GM23338 (cell line): ENCODE measurements at regions not wholly inside any gene's neighbourhood (a gene's known extent, or its start where the extent isn't known, plus 50 kb on each side); places are given as distances from the start of the nearest gene placed in this dataset.
A peak's percentile ranks its signal among the peaks of the same experiment; 100 is the strongest.

Source experiments
- ATAC-seq: fragments of 200-7000 bp; cut with Tn5 transposase; 3 replicates; pipeline ENCODE4 v1.9.1; 2020
- DNase-seq: peaks from one replicate; pipeline ENCODE4 v3.0.0-alpha.2; 2015; ENCODE audit warnings: low spot score
- H2AFZ ChIP-seq: fragments of 200-600 bp; sonication (generic); 2 replicates; pipeline ENCODE4 v1.8.0; 2016; ENCODE audit warnings: antibody characterized with exemption, mild to moderate bottlenecking, moderate library complexity
- H3F3A ChIP-seq: fragments of 200-600 bp; sonication (generic); replicated peaks from 2 replicates; pipeline ENCODE4 v1.8.0; 2017; ENCODE audit warnings: antibody characterized with exemption, mixed run types, low read depth
- H3K27ac ChIP-seq: fragments of 200-600 bp; sonication (generic); 2 replicates; pipeline ENCODE4 v1.6.1; 2016; ENCODE audit warnings: low read depth
- H3K27me3 ChIP-seq: fragments of 200-600 bp; sonication (generic); 2 replicates; pipeline ENCODE4 v1.8.0; 2016; ENCODE audit warnings: mild to moderate bottlenecking, mixed run types, moderate library complexity; ENCODE audit not compliant: insufficient read depth
- H3K36me3 ChIP-seq: fragments of 200-600 bp; sonication (generic); 2 replicates; pipeline ENCODE4 v1.8.0; 2016; ENCODE audit warnings: mild to moderate bottlenecking; ENCODE audit not compliant: insufficient read depth
- H3K4me1 ChIP-seq: fragments of 200-600 bp; sonication (generic); 2 replicates; pipeline ENCODE4 v1.8.0; 2016; ENCODE audit warnings: mild to moderate bottlenecking, moderate library complexity; ENCODE audit not compliant: insufficient read depth
- H3K4me2 ChIP-seq: fragments of 200-600 bp; sonication (generic); 2 replicates; pipeline ENCODE4 v1.7.1; 2017; ENCODE audit warnings: mixed run types
- H3K4me3 ChIP-seq: fragments of 200-600 bp; sonication (generic); 2 replicates; pipeline ENCODE4 v1.6.1; 2016; ENCODE audit warnings: mixed run types
- H3K79me2 ChIP-seq: fragments of 200-600 bp; sonication (generic); replicated peaks from 2 replicates; pipeline ENCODE4 v1.8.0; 2017; ENCODE audit warnings: mild to moderate bottlenecking; ENCODE audit not compliant: insufficient read depth
- H3K9me2 ChIP-seq: fragments of 200-600 bp; sonication (generic); 2 replicates; pipeline ENCODE4 v1.8.0; 2017; ENCODE audit not compliant: insufficient read depth
- H4K20me1 ChIP-seq: fragments of 200-600 bp; sonication (generic); replicated peaks from 2 replicates; pipeline ENCODE4 v1.8.0; 2017; ENCODE audit warnings: mild to moderate bottlenecking; ENCODE audit not compliant: insufficient read depth
- H3K27ac Mint-ChIP-seq: 2 replicates; pipeline ENCODE4 v1.8.0; 2020; ENCODE audit warnings: inconsistent platforms, mild to moderate bottlenecking, moderate library complexity, mixed read lengths
- H3K27me3 Mint-ChIP-seq: 3 replicates; pipeline ENCODE4 v1.8.0; 2022; ENCODE audit warnings: low read depth, mild to moderate bottlenecking, moderate library complexity, mixed read lengths, inconsistent platforms; ENCODE audit not compliant: insufficient read depth, poor library complexity
- H3K36me3 Mint-ChIP-seq: 3 replicates; pipeline ENCODE4 v1.8.0; 2021; ENCODE audit warnings: low read depth, mild to moderate bottlenecking, inconsistent platforms, moderate library complexity, mixed read lengths
- H3K4me1 Mint-ChIP-seq: 3 replicates; pipeline ENCODE4 v1.8.0; 2020; ENCODE audit warnings: mild to moderate bottlenecking, inconsistent platforms, mixed read lengths
- H3K4me3 Mint-ChIP-seq: 3 replicates; pipeline ENCODE4 v1.8.0; 2021; ENCODE audit warnings: moderate library complexity, mild to moderate bottlenecking, inconsistent platforms, mixed read lengths
- H3K9me3 Mint-ChIP-seq: 3 replicates; pipeline ENCODE4 v1.8.0; 2020; ENCODE audit warnings: moderate library complexity, mild to moderate bottlenecking, inconsistent platforms, mixed read lengths
- CREB1 ChIP-seq: fragments of 250-450 bp; sonication (Bioruptor Pico); IDR thresholded peaks from 2 replicates; pipeline ENCODE4 v1.5.0; 2020; ENCODE audit warnings: low read depth, mild to moderate bottlenecking, moderate library complexity
- CTCF ChIP-seq, 2 experiments: fragments of 200-600 bp in 1 of 2; sonication (generic) in 1 of 2; conservative IDR thresholded peaks; 2 replicates each; pipeline versions ENCODE4 v1.5.1 to v1.6.1; 2016 to 2017; ENCODE audit warnings: antibody characterized with exemption in 2 of 2, low read depth in 2 of 2, mild to moderate bottlenecking in 2 of 2, moderate library complexity in 1 of 2
- ETS1 ChIP-seq: IDR thresholded peaks from 2 replicates; pipeline ENCODE4 v1.6.1; 2016; ENCODE audit warnings: antibody characterized with exemption
- EZH2 ChIP-seq: fragments of 200-600 bp; sonication (generic); IDR thresholded peaks from one replicate; pipeline ENCODE4 v1.8.0; 2017; ENCODE audit warnings: antibody characterized with exemption, mild to moderate bottlenecking, low read depth; ENCODE audit not compliant: unreplicated experiment
- EZH2phosphoT487 ChIP-seq: fragments of 200-600 bp; sonication (generic); IDR thresholded peaks from one replicate; pipeline ENCODE4 v1.8.1; 2018; ENCODE audit warnings: antibody characterized with exemption; ENCODE audit not compliant: unreplicated experiment
- JUNB ChIP-seq: IDR thresholded peaks from one replicate; pipeline ENCODE4 v1.6.1; 2016; ENCODE audit warnings: antibody characterized with exemption; ENCODE audit not compliant: unreplicated experiment
- NANOG ChIP-seq: IDR thresholded peaks from 2 replicates; pipeline ENCODE4 v1.6.1; 2016; ENCODE audit warnings: antibody characterized with exemption, borderline replicate concordance
- POLR2AphosphoS5 ChIP-seq: IDR thresholded peaks from 2 replicates; pipeline ENCODE4 v1.6.1; 2016; ENCODE audit warnings: antibody characterized with exemption, low read depth
- REST ChIP-seq: IDR thresholded peaks from one replicate; pipeline ENCODE4 v1.6.1; 2018; ENCODE audit warnings: antibody characterized with exemption; ENCODE audit not compliant: unreplicated experiment
- STAT1 ChIP-seq: IDR thresholded peaks from one replicate; pipeline ENCODE4 v1.6.1; 2016; ENCODE audit warnings: antibody characterized with exemption; ENCODE audit not compliant: unreplicated experiment
- ZNF114 ChIP-seq: fragments of 250-450 bp; sonication (Bioruptor Pico); IDR thresholded peaks from 2 replicates; pipeline ENCODE4 v1.5.0; 2020; ENCODE audit warnings: mild to moderate bottlenecking, moderate library complexity
- ZNF331 ChIP-seq: fragments of 250-450 bp; sonication (Bioruptor Pico); IDR thresholded peaks from 2 replicates; pipeline ENCODE4 v1.5.0; 2020; ENCODE audit warnings: low read depth, mild to moderate bottlenecking, moderate library complexity
- ZNF462 ChIP-seq: fragments of 250-450 bp; sonication (Bioruptor Pico); IDR thresholded peaks from 2 replicates; pipeline ENCODE4 v1.5.0; 2020; ENCODE audit warnings: mild to moderate bottlenecking, moderate library complexity

GRCh38 chr3:182023843-182024242 lies 312.1 kb downstream of the SOX2 start:
- TF ChIP-seq EZH2phosphoT487, result no peak
- TF ChIP-seq CREB1 (CRISPR knock-in tag), result no peak
- no peak for TF ChIP-seq CTCF (conservative IDR thresholded peaks at IDR 0.05; ENCODE audit: low read depth in 2 of 2)
- TF ChIP-seq EZH2, result no peak
- no peak for TF ChIP-seq ZNF114 (CRISPR knock-in tag)
- no peak for TF ChIP-seq STAT1
- TF ChIP-seq REST, result no peak
- no peak for TF ChIP-seq NANOG
- no peak for TF ChIP-seq ZNF331 (CRISPR knock-in tag)
- no peak for TF ChIP-seq POLR2AphosphoS5
- no peak for TF ChIP-seq ZNF462 (CRISPR knock-in tag)
- TF ChIP-seq ETS1, result no peak
- no peak for TF ChIP-seq JUNB

More at GRCh38 chr3:182023843-182024242, 312.1 kb downstream of the SOX2 start:
- DNase-seq (no peak), ATAC-seq (no peak)
- Histone ChIP-seq H3K27ac (no peak overlapping the region), H3K4me3 (no peak overlapping the region), H3K4me1 (no peaks in the 10 kb centered on the region), H4K20me1 (no peaks in the 10 kb centered on the region), H2AFZ (peak overlapping the region; percentile 60; the same call in 1 of the 2 replicates), H3K79me2 (no peaks in the 10 kb centered on the region), H3K4me2 (no peak overlapping the region), H3K27me3 (no peaks in the 10 kb centered on the region), H3F3A (no peaks in the 10 kb centered on the region), H3K36me3 (no peaks in the 10 kb centered on the region), H3K9me2 (no peaks in the 10 kb centered on the region; the same call in none of the 2 replicates)
- no peaks in the 10 kb centered on the region for H3K9me3 Mint-ChIP-seq
- no peaks in the 10 kb centered on the region for H3K27me3 Mint-ChIP-seq
- H3K36me3 Mint-ChIP-seq, result no peaks in the 10 kb centered on the region
- H3K4me1 Mint-ChIP-seq, result peaks cover 5% of the 10 kb centered on the region; the same call in 2 of the 3 replicates
- no peak overlapping the region for H3K27ac Mint-ChIP-seq
- H3K4me3 Mint-ChIP-seq, result no peak overlapping the region
